Mesothelial cell of epicardium (in vitro differentiated cells): ENCODE measurements at regions not wholly inside any gene's neighbourhood (a gene's known extent, or its start where the extent isn't known, plus 50 kb on each side); places are given as distances from the start of the nearest gene placed in this dataset.
A peak's percentile ranks its signal among the peaks of the same experiment; 100 is the strongest.

Source experiments
- DNase-seq, 2 experiments: peaks; one replicate each; pipeline ENCODE4 v3.0.0; 2021; ENCODE audit warnings: low spot score in 2 of 2; ENCODE audit not compliant: unreplicated experiment in 2 of 2
- H3K27ac Mint-ChIP-seq: 2 replicates; pipeline ENCODE4 v1.8.0; 2021; ENCODE audit warnings: mixed read lengths
- H3K27me3 Mint-ChIP-seq: 2 replicates; pipeline ENCODE4 v1.8.0; 2021; ENCODE audit warnings: low read depth, mixed read lengths
- H3K36me3 Mint-ChIP-seq: 2 replicates; pipeline ENCODE4 v1.8.0; 2021; ENCODE audit warnings: mixed read lengths
- H3K4me1 Mint-ChIP-seq: 2 replicates; pipeline ENCODE4 v1.8.0; 2021; ENCODE audit warnings: mixed read lengths
- H3K4me3 Mint-ChIP-seq: 2 replicates; pipeline ENCODE4 v1.8.0; 2021; ENCODE audit warnings: mild to moderate bottlenecking, moderate library complexity, mixed read lengths
- H3K9me3 Mint-ChIP-seq: 2 replicates; pipeline ENCODE4 v1.8.0; 2021; ENCODE audit warnings: mixed read lengths
- TF ChIP-seq, protein P1 (sequence below): fragments of 200-600 bp; sonication (generic); IDR thresholded peaks from one replicate; pipeline ENCODE4 v1.5.0; 2021; ENCODE audit warnings: antibody characterized with exemption; ENCODE audit not compliant: unreplicated experiment

DNA sequence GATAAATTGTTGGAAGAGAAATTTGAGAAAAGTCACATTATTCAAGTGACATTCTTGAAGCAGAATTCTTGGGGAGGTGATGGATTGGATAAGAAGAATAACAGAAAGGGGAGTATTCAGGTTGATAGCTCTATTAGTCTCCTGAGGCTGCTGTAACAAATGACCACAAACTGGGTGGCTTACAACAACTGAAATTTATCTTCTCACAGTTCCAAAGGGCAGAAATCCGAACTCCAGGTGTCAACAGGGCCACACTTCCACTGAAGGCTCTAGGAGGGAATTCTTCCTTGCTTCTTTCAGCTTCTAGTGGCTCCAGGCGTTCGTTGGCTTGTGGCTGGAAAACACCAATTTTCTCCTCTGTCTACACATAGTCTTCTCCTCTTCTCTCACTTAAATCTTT is 99.8 kb downstream of the TES start:
- H3K4me1 Mint-ChIP-seq, result peaks cover 1% of the 10 kb centered on the region
- H3K4me3 Mint-ChIP-seq, result no peak overlapping the region
- no peaks in the 10 kb centered on the region for H3K9me3 Mint-ChIP-seq
- H3K36me3 Mint-ChIP-seq, result no peaks in the 10 kb centered on the region
- H3K27ac Mint-ChIP-seq, result no peak overlapping the region
- peaks cover 29% of the 10 kb centered on the region for H3K27me3 Mint-ChIP-seq
- TF ChIP-seq, protein P1, sequence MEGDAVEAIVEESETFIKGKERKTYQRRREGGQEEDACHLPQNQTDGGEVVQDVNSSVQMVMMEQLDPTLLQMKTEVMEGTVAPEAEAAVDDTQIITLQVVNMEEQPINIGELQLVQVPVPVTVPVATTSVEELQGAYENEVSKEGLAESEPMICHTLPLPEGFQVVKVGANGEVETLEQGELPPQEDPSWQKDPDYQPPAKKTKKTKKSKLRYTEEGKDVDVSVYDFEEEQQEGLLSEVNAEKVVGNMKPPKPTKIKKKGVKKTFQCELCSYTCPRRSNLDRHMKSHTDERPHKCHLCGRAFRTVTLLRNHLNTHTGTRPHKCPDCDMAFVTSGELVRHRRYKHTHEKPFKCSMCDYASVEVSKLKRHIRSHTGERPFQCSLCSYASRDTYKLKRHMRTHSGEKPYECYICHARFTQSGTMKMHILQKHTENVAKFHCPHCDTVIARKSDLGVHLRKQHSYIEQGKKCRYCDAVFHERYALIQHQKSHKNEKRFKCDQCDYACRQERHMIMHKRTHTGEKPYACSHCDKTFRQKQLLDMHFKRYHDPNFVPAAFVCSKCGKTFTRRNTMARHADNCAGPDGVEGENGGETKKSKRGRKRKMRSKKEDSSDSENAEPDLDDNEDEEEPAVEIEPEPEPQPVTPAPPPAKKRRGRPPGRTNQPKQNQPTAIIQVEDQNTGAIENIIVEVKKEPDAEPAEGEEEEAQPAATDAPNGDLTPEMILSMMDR, result no peak
- no peak for DNase-seq

- peaks cover 22% of the 10 kb centered on the region for H3K27me3 Mint-ChIP-seq
- no peaks in the 10 kb centered on the region for H3K9me3 Mint-ChIP-seq
- no peak overlapping the region for H3K27ac Mint-ChIP-seq
- peaks cover 12% of the 10 kb centered on the region for H3K4me1 Mint-ChIP-seq
- DNase-seq, result no peak
- TF ChIP-seq, protein P1, result no peak
- no peaks in the 10 kb centered on the region for H3K36me3 Mint-ChIP-seq
- no peak overlapping the region for H3K4me3 Mint-ChIP-seq
Measured at GRCh38 chr7:116311259-116311658, 100.9 kb downstream of the TES start.

DNA sequence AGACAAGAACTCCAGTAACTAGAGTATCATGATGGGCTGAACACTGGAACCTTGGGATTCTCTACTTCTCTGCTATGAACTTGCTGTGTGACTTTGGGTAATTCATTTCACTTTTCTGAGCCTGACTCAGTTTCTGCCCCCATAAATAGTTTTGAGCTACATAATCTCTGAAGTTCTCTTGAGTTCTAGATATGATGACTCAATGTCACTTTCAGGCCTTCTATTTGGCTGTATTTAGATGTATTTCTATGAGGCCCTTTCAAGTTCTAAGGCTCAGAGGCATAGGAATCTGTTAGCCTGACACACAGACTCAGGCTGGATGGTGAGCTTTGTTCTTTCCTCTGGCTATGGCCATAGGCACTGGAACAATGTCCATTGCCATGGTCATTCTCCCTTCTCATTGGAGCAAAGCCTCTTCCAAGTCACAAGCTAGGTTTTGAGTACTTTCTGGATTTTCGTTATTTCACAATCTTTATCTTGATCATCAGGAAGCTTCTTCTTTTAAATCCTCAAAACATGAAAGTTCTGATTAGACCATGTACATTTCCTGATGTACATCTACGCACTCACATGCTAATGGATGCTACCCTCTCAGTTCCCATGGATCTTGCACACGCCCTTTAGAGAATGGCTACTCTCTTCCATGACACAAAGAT is 101.6 kb downstream of the TES start:
- no peak for DNase-seq
- Mint-ChIP-seq H3K27me3 (peaks cover 22% of the 10 kb centered on the region), H3K9me3 (no peaks in the 10 kb centered on the region), H3K27ac (no peak overlapping the region), H3K4me3 (no peak overlapping the region), H3K36me3 (no peaks in the 10 kb centered on the region), H3K4me1 (peaks cover 19% of the 10 kb centered on the region)
- TF ChIP-seq, protein P1, result no peak

DNA sequence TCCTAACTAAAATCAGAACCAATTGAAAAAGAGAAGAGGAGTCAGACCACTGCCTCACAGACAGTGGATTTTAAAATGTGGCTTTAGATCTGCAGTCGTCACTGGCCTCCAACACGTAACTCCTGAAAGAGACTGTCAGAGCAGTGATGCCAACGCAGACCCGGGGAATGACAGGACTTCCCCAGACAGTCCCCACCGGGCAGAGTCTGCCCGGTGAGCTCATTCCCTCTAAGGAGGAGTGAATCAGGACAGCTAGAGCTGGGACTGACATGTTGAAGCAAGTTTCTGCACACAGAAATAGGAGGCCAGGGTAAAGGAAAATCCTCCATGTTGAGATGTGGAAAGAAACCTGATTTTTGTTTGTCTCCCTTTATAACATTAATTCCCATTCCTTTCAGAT is 105.0 kb downstream of the TES start:
- no peak overlapping the region for H3K27ac Mint-ChIP-seq
- peaks cover 22% of the 10 kb centered on the region for H3K27me3 Mint-ChIP-seq

GRCh38 chr7:116315803-116316202 is 105.5 kb downstream of the TES start:
- TF ChIP-seq, protein P1, result no peak
- Mint-ChIP-seq H3K4me3 (no peak overlapping the region), H3K27ac (peak overlapping the region; percentile 36), H3K36me3 (no peaks in the 10 kb centered on the region), H3K27me3 (peaks cover 22% of the 10 kb centered on the region), H3K4me1 (peaks cover 24% of the 10 kb centered on the region), H3K9me3 (peaks cover 6% of the 10 kb centered on the region)
- no peak for DNase-seq

More for the DNA sequence above, 105.0 kb downstream of the TES start:
- no peak for DNase-seq
- H3K9me3 Mint-ChIP-seq, result peaks cover 6% of the 10 kb centered on the region
- H3K36me3 Mint-ChIP-seq, result no peaks in the 10 kb centered on the region
- H3K4me3 Mint-ChIP-seq, result no peak overlapping the region
- TF ChIP-seq, protein P1, result no peak
- peaks cover 24% of the 10 kb centered on the region for H3K4me1 Mint-ChIP-seq
